Daoy (cell line): ENCODE measurements at regions not wholly inside any gene's neighbourhood (a gene's known extent, or its start where the extent isn't known, plus 50 kb on each side); places are given as distances from the start of the nearest gene placed in this dataset.
"Not testable (repeated sequence)": the region's sequence is repeated elsewhere in the genome, so short reads cannot be mapped to it uniquely, and the experiment has no call there.

ENCODE experiments used
- DNase-seq: peaks from one replicate; pipeline ENCODE4 v3.0.0-alpha.2; 2015; ENCODE audit warnings: low read depth

GRCh38 chr14:28247491-28247890 lies 519.1 kb upstream of the FOXG1 start:
- no peak for DNase-seq

GRCh38 chr14:28252124-28252523 lies 514.5 kb upstream of the FOXG1 start:
- not testable (repeated sequence) for DNase-seq

- no peak for DNase-seq
These were observed 511.8 kb upstream of the FOXG1 start for GRCh38 chr14:28254768-28255167.

- DNase-seq = peak; percentile 48
These were observed 502.3 kb upstream of the FOXG1 start for GRCh38 chr14:28264306-28264705.

- no peak for DNase-seq
These were observed 494.3 kb upstream of the FOXG1 start for GRCh38 chr14:28272270-28272669.

- DNase-seq = no peak
These were observed 486.1 kb upstream of the FOXG1 start for GRCh38 chr14:28280530-28280929.

GRCh38 chr14:28280997-28281598 lies 485.5 kb upstream of the FOXG1 start:
- DNase-seq = no peak

GRCh38 chr14:28284546-28285300 lies 481.9 kb upstream of the FOXG1 start:
- DNase-seq = peak; percentile 23

- peak; percentile 75 for DNase-seq
These were observed 471.6 kb upstream of the FOXG1 start for GRCh38 chr14:28294834-28295440.

GRCh38 chr14:28297559-28297958 lies 469.0 kb upstream of the FOXG1 start:
- no peak for DNase-seq

- DNase-seq = no peak
These were observed 468.4 kb upstream of the FOXG1 start for GRCh38 chr14:28298156-28298555.

- no peak for DNase-seq
These were observed 467.4 kb upstream of the FOXG1 start for GRCh38 chr14:28299227-28299626.

- DNase-seq = no peak
These were observed 466.2 kb upstream of the FOXG1 start for GRCh38 chr14:28300356-28300755.

GRCh38 chr14:28301179-28301578 lies 465.4 kb upstream of the FOXG1 start:
- DNase-seq = no peak

GRCh38 chr14:28303248-28303647 lies 463.3 kb upstream of the FOXG1 start:
- no peak for DNase-seq

- DNase-seq = no peak
These were observed 460.6 kb upstream of the FOXG1 start for GRCh38 chr14:28305938-28306337.

- no peak for DNase-seq
These were observed 459.1 kb upstream of the FOXG1 start for GRCh38 chr14:28307506-28307905.

- peak; percentile 87 for DNase-seq
These were observed 457.9 kb upstream of the FOXG1 start for GRCh38 chr14:28308734-28309133.

GRCh38 chr14:28317890-28318675 lies 448.5 kb upstream of the FOXG1 start:
- DNase-seq = peak; percentile 42

GRCh38 chr14:28321475-28322244 lies 444.9 kb upstream of the FOXG1 start:
- peak; percentile 30 for DNase-seq

- DNase-seq = no peak
These were observed 443.2 kb upstream of the FOXG1 start for GRCh38 chr14:28323366-28323765.
